Mesenchymal stem cell (in vitro differentiated cells and primary cell): ENCODE measurements at regions not wholly inside any gene's neighbourhood (a gene's known extent, or its start where the extent isn't known, plus 50 kb on each side); places are given as distances from the start of the nearest gene placed in this dataset.
"Not testable (repeated sequence)": the region's sequence is repeated elsewhere in the genome, so short reads cannot be mapped to it uniquely, and the experiment has no call there.

ENCODE experiments used
- DNase-seq: peaks from one replicate; pipeline ENCODE4 v3.0.0-alpha.2; 2013
- H2AFZ ChIP-seq: one replicate; pipeline ENCODE4 v1.6.1; 2013; ENCODE audit warnings: low read depth, mild to moderate bottlenecking, control low read depth, inconsistent platforms, low read length, moderate library complexity
- H2AK5ac ChIP-seq: 2 replicates; pipeline ENCODE4 v1.6.1; 2013; ENCODE audit warnings: low read length, moderate library complexity, mild to moderate bottlenecking, inconsistent platforms; ENCODE audit not compliant: severe bottlenecking
- H2BK120ac ChIP-seq: one replicate; pipeline ENCODE4 v1.6.1; 2013; ENCODE audit warnings: low read depth, mild to moderate bottlenecking, inconsistent platforms, low read length, moderate library complexity
- H2BK12ac ChIP-seq, 2 experiments: one replicate each; pipeline ENCODE4 v1.6.1; 2013; ENCODE audit warnings: inconsistent platforms in 2 of 2, low read length in 2 of 2, mild to moderate bottlenecking in 2 of 2, moderate library complexity in 2 of 2, control low read depth in 1 of 2
- H2BK15ac ChIP-seq: one replicate; pipeline ENCODE4 v1.6.1; 2013; ENCODE audit warnings: mild to moderate bottlenecking, low read depth, inconsistent platforms; ENCODE audit not compliant: poor library complexity, severe bottlenecking
- H2BK5ac ChIP-seq: 2 replicates; pipeline ENCODE4 v1.6.1; 2013; ENCODE audit warnings: low read depth, mild to moderate bottlenecking, low read length, control low read depth, inconsistent platforms; ENCODE audit not compliant: poor library complexity, severe bottlenecking
- H3K14ac ChIP-seq, 2 experiments: one replicate each; pipeline ENCODE4 v1.6.1; 2013; ENCODE audit warnings: inconsistent platforms in 2 of 2, low read length in 2 of 2, control low read depth in 1 of 2, mild to moderate bottlenecking in 1 of 2, moderate library complexity in 1 of 2
- H3K18ac ChIP-seq, 2 experiments: one replicate each; pipeline ENCODE4 v1.6.1; 2013; ENCODE audit warnings: inconsistent platforms in 2 of 2, low read length in 2 of 2, control low read depth in 1 of 2, low read depth in 1 of 2, mild to moderate bottlenecking in 1 of 2
- H3K23ac ChIP-seq, 2 experiments: one replicate each; pipeline ENCODE4 v1.6.1; 2013; ENCODE audit warnings: inconsistent platforms in 2 of 2, low read length in 2 of 2, mild to moderate bottlenecking in 2 of 2, moderate library complexity in 2 of 2, control low read depth in 1 of 2
- H3K27ac ChIP-seq: 2 replicates; pipeline ENCODE4 v1.5.1; 2013; ENCODE audit warnings: mild to moderate bottlenecking, moderate library complexity, low read length, control low read depth, inconsistent platforms; ENCODE audit not compliant: poor library complexity, severe bottlenecking
- H3K27me3 ChIP-seq, 2 experiments: 2 replicates each; pipeline versions ENCODE4 v1.6.1 to v1.7.0; 2013; ENCODE audit warnings: low read length in 2 of 2, mild to moderate bottlenecking in 2 of 2, moderate library complexity in 2 of 2, control low read depth in 1 of 2, inconsistent platforms in 1 of 2; ENCODE audit not compliant: control insufficient read depth in 1 of 2, insufficient read depth in 1 of 2
- H3K36me3 ChIP-seq, 2 experiments: 2 replicates each; pipeline versions ENCODE4 v1.6.1 to v1.7.0; 2013; ENCODE audit warnings: low read length in 2 of 2, control low read depth in 1 of 2, inconsistent platforms in 1 of 2, low read depth in 1 of 2, mild to moderate bottlenecking in 1 of 2; ENCODE audit not compliant: insufficient read depth in 2 of 2, control insufficient read depth in 1 of 2
- H3K4ac ChIP-seq, 2 experiments: one replicate each; pipeline ENCODE4 v1.6.1; 2013; ENCODE audit warnings: inconsistent platforms in 2 of 2, low read length in 2 of 2, mild to moderate bottlenecking in 2 of 2, moderate library complexity in 2 of 2, control low read depth in 1 of 2, low read depth in 1 of 2
- H3K4me1 ChIP-seq: 2 replicates; pipeline ENCODE4 v1.6.1; 2013; ENCODE audit warnings: low read depth, low read length, control low read depth; ENCODE audit not compliant: control insufficient read depth, insufficient read depth
- H3K4me2 ChIP-seq: 2 replicates; pipeline ENCODE4 v1.6.1; 2013; ENCODE audit warnings: low read length, mild to moderate bottlenecking, inconsistent platforms; ENCODE audit not compliant: poor library complexity, severe bottlenecking
- H3K4me3 ChIP-seq, 2 experiments: 2 replicates each; pipeline versions ENCODE4 v1.5.1 to v1.7.0; 2013; ENCODE audit warnings: low read length in 2 of 2, mild to moderate bottlenecking in 2 of 2, control low read depth in 1 of 2, low read depth in 1 of 2; ENCODE audit not compliant: insufficient read depth in 1 of 2
- H3K79me1 ChIP-seq: replicated peaks from 2 replicates; pipeline ENCODE4 v1.6.1; 2013; ENCODE audit warnings: mild to moderate bottlenecking, control low read depth, low read length, inconsistent platforms; ENCODE audit not compliant: poor library complexity, severe bottlenecking
- H3K9ac ChIP-seq: 2 replicates; pipeline ENCODE4 v1.7.0; 2013; ENCODE audit warnings: mild to moderate bottlenecking, low read length, moderate library complexity
- H3K9me3 ChIP-seq: 2 replicates; pipeline ENCODE4 v1.7.0; 2013; ENCODE audit warnings: mild to moderate bottlenecking, low read length; ENCODE audit not compliant: control insufficient read depth
- H4K8ac ChIP-seq: one replicate; pipeline ENCODE4 v1.6.1; 2013; ENCODE audit warnings: inconsistent platforms, mild to moderate bottlenecking, low read length, moderate library complexity
- H4K91ac ChIP-seq: one replicate; pipeline ENCODE4 v1.6.1; 2013; ENCODE audit warnings: mild to moderate bottlenecking, low read length, inconsistent platforms
- WGBS: methylation state at CpG from one replicate; pipeline ENCODE4 v1.1.7; 2013; ENCODE audit warnings: mixed read lengths; 5-methylcytosine and 5-hydroxymethylcytosine counted together

DNA sequence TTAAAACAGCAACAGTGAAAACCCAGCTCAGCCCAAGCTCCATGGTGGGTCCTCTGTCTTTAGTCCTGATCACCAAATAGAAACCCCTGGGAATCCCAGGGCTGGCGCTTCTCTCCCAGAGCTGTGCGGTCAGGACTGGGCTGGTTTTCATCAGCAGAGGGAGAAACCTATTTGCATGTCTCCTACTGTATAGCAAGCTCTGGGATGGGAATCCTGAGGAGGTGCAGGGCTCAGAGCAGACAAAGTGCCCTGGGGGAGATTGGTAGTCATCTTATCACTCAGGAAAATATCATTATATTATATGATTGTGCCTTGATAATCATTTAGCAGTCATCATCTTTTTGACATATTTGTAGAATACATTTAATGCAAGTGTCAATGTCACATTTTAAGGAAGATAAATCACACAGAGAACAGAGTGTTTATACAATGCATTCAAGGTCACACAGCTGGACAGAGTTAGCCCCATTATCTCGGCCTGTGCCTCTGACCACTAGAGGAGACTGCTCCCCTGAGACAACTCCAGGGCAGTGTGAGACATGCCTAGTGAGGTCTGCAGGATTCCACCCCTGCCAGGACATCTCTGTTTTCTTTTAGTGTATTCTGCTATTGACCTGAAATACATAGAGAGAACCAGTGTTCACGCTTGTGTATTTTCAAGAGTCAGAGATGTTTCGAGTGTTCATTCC, 818.6 kb downstream of the TMEM121 start:
- H2BK120ac ChIP-seq, H3K23ac ChIP-seq, H2AK5ac ChIP-seq, H3K4me3 ChIP-seq, H2BK5ac ChIP-seq, H3K18ac ChIP-seq, H3K4ac ChIP-seq, H3K79me1 ChIP-seq, H3K27me3 ChIP-seq, H4K8ac ChIP-seq, H3K27ac ChIP-seq, H3K4me2 ChIP-seq, H3K14ac ChIP-seq, H4K91ac ChIP-seq, H3K4me1 ChIP-seq, H2BK12ac ChIP-seq, H3K9ac ChIP-seq, DNase-seq, H3K36me3 ChIP-seq, H3K9me3 ChIP-seq, H2BK15ac ChIP-seq, H2AFZ ChIP-seq: not testable (repeated sequence)
- 70% methylated on average over 1 of the region's 5 CpGs for WGBS

DNA sequence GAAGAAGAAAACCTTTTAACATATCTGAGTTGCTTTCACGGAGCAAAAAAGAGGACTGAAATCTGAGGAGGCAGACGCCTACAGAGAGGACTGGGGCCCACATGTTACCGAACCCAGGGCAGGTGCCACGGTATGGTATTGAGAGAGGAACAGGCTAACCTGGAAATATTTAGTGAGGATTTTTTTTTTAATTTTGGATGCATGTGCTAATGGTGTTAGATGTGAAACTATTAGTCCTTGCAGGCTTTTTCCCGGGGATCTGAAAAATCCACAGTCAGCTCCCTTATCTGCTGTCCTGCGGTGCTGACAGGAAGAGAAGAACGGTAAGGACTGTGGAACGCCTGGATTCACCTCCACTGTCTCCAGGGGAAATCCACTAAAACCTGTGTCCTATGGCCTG, 819.7 kb downstream of the TMEM121 start:
- no peak overlapping the region for H3K4me2 ChIP-seq
- no peak overlapping the region for H3K18ac ChIP-seq
- H2BK12ac ChIP-seq: no peak overlapping the region
- H3K4ac ChIP-seq: no peak overlapping the region
- no peak overlapping the region for H2BK5ac ChIP-seq
- H3K4me1 ChIP-seq: no peaks in the 10 kb centered on the region
- H3K79me1 ChIP-seq: no peaks in the 10 kb centered on the region
- no peak overlapping the region for H3K14ac ChIP-seq
- WGBS: 80% methylated on average over 7 of the region's 8 CpGs
- no peaks in the 10 kb centered on the region for H3K36me3 ChIP-seq
- no peak overlapping the region for H3K9ac ChIP-seq
- no peak overlapping the region for H4K91ac ChIP-seq
- H3K23ac ChIP-seq: no peak overlapping the region
- H2AK5ac ChIP-seq: no peak overlapping the region
- no peak overlapping the region for H3K27ac ChIP-seq
- H3K4me3 ChIP-seq: no peak overlapping the region
- H3K27me3 ChIP-seq: no peaks in the 10 kb centered on the region
- H2BK15ac ChIP-seq: no peak overlapping the region
- H3K9me3 ChIP-seq: no peaks in the 10 kb centered on the region
- no peak overlapping the region for H2AFZ ChIP-seq
- DNase-seq: no peak
- no peak overlapping the region for H2BK120ac ChIP-seq
- no peak overlapping the region for H4K8ac ChIP-seq

DNA sequence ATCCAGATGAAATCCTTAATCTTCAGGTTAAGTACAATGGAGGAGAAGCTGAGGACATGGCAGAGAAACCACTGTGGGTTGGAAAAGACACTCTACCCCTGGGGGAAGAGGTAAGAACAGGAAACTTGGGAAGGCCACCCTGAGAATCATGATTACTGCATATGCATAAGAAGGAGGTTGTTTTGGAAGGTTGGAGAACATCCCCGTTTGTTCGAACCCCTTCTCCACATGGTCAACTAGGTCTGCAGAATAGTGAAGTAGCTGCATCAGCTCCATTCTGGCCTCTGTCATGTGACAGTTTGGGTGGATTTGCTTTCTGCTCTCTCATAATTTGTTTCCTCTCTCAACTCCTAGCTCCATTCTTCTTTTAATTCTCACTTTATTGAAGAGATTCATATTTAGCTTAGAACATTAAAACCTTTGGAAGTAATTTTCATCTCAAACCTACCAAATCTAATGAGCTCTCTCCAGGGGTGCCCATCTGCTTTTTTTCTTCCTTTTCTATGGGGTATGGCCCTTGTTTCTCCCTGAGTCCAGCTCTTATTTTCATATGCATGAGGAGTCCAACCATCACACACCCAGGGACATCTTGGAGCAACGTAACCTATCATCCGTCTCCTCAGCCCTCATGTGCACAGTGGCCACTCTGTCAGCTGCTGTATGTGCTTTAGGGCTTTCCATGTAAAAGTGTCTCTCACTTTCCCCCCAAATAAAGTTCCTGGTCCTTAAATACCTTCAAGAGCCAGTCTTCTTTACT, 820.3 kb downstream of the TMEM121 start:
- H3K4me3 ChIP-seq: no peak overlapping the region
- no peak overlapping the region for H3K14ac ChIP-seq
- no peak overlapping the region for H4K91ac ChIP-seq
- no peak overlapping the region for H3K9ac ChIP-seq
- H3K18ac ChIP-seq: no peak overlapping the region
- H3K4me2 ChIP-seq: no peak overlapping the region
- no peaks in the 10 kb centered on the region for H3K27me3 ChIP-seq
- H3K4me1 ChIP-seq: no peaks in the 10 kb centered on the region
- H2AFZ ChIP-seq: no peak overlapping the region
- no peak overlapping the region for H2BK15ac ChIP-seq
- no peaks in the 10 kb centered on the region for H3K9me3 ChIP-seq
- WGBS: 96% methylated on average over 2 of the region's 4 CpGs
- no peaks in the 10 kb centered on the region for H3K36me3 ChIP-seq
- no peak overlapping the region for H2BK12ac ChIP-seq
- H3K4ac ChIP-seq: no peak overlapping the region
- no peak overlapping the region for H4K8ac ChIP-seq
- H3K23ac ChIP-seq: no peak overlapping the region
- H2BK120ac ChIP-seq: no peak overlapping the region
- H2AK5ac ChIP-seq: no peak overlapping the region
- H2BK5ac ChIP-seq: no peak overlapping the region
- H3K27ac ChIP-seq: no peak overlapping the region
- no peaks in the 10 kb centered on the region for H3K79me1 ChIP-seq
- no peak for DNase-seq

DNA sequence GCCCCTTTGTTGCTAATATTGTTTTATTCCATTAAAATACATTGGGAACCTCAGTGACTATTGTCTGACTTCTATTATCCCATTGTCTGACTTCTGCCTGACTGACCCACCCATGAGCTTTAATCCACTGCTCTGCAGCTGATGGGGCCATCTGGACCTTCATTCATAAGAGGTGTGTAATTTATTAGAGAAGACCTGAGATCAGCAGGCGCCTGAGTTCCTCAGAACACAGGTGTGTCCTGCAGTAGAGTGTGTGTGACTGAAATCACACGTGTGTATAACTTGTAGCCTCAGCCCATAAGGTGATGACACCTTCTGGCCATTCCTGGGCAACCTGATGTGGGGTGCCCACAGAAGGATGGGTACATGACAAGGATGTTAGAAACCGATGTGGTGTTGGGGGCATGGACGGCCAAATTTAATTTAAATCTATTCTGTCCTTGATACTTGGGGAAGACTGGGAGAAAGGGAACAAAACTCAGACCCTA, 821.0 kb downstream of the TMEM121 start:
- Histone ChIP-seq H2BK15ac (no peak overlapping the region), H3K18ac (no peak overlapping the region), H3K4me3 (no peak overlapping the region), H3K79me1 (no peaks in the 10 kb centered on the region), H3K27me3 (no peaks in the 10 kb centered on the region), H2BK120ac (no peak overlapping the region), H2AK5ac (no peak overlapping the region), H3K27ac (no peak overlapping the region), H3K9me3 (no peaks in the 10 kb centered on the region), H3K23ac (no peak overlapping the region), H4K91ac (no peak overlapping the region), H3K4ac (no peak overlapping the region), H4K8ac (no peak overlapping the region), H3K36me3 (no peaks in the 10 kb centered on the region), H2BK12ac (no peak overlapping the region), H2AFZ (no peak overlapping the region), H2BK5ac (no peak overlapping the region), H3K9ac (no peak overlapping the region), H3K14ac (no peak overlapping the region), H3K4me2 (no peak overlapping the region), H3K4me1 (no peaks in the 10 kb centered on the region)
- no peak for DNase-seq
- WGBS: 54% methylated on average over 4 of the region's 4 CpGs
